ENCODE measurements at regions not wholly inside any gene's neighbourhood (a gene's known extent, or its start where the extent isn't known, plus 50 kb on each side); places are given as distances from the start of the nearest gene placed in this dataset.

- TF ChIP-seq CTCF (IDR thresholded peaks at IDR 0.05 in 2 of 3, conservative IDR thresholded peaks at IDR 0.05 in 1 of 3; ENCODE audit: borderline replicate concordance in 1 of 3, insufficient read depth in 1 of 3, low read depth in 2 of 3, low read length in 2 of 3) = no peak
- TF ChIP-seq YY1 (IDR thresholded peaks at IDR 0.05; ENCODE audit: extremely low read depth, insufficient replicate concordance, low read depth, low read length) = no peak
- TF ChIP-seq MAX (IDR thresholded peaks at IDR 0.05) = no peak
- TF ChIP-seq POLR2A (IDR thresholded peaks at IDR 0.05; ENCODE audit: borderline replicate concordance, extremely low read depth, insufficient read depth, insufficient read length) = no peak
- no peak for TF ChIP-seq EZH2phosphoT487 (IDR thresholded peaks at IDR 0.05; ENCODE audit: borderline replicate concordance)
- no peak for TF ChIP-seq CBX3 (IDR thresholded peaks at IDR 0.05; ENCODE audit: low read depth)
- TF ChIP-seq RAD21 (IDR thresholded peaks at IDR 0.05; ENCODE audit: low read depth) = no peak
- TF ChIP-seq EZH2 (IDR thresholded peaks at IDR 0.05) = no peak
- no peak for TF ChIP-seq REST (IDR thresholded peaks at IDR 0.05; ENCODE audit: low read depth)
- TF ChIP-seq ZNF274 (IDR thresholded peaks at IDR 0.05; ENCODE audit: low read depth, low read length) = no peak
These were observed 230.3 kb upstream of the GHITM start for GRCh38 chr10:83909001-83909400.

Measured in HCT116 (cell line).